GM18498 (cell line): ENCODE measurements at regions not wholly inside any gene's neighbourhood (a gene's known extent, or its start where the extent isn't known, plus 50 kb on each side); places are given as distances from the start of the nearest gene placed in this dataset.
"Not testable (repeated sequence)": the region's sequence is repeated elsewhere in the genome, so short reads cannot be mapped to it uniquely, and the experiment has no call there.

ENCODE experiments used
- ATAC-seq: cut with Tn5 transposase; IDR thresholded peaks from one replicate; pipeline ENCODE4 v1.9.1; 2021; ENCODE audit warnings: mild to moderate bottlenecking, moderate library complexity; ENCODE audit not compliant: unreplicated experiment

- ATAC-seq: not testable (repeated sequence)
Observed at GRCh38 chr4:137405833-137406232, 126.5 kb downstream of the PCDH18 start.

- no peak for ATAC-seq
Observed at GRCh38 chr4:137394018-137394417, 138.3 kb downstream of the PCDH18 start.

- ATAC-seq: no peak
Observed at GRCh38 chr4:137393044-137393443, 139.2 kb downstream of the PCDH18 start.

GRCh38 chr4:137390707-137391106 is 141.6 kb downstream of the PCDH18 start:
- no peak for ATAC-seq

GRCh38 chr4:137389911-137390520 is 142.3 kb downstream of the PCDH18 start:
- ATAC-seq: no peak

GRCh38 chr4:137387924-137388323 is 144.4 kb downstream of the PCDH18 start:
- ATAC-seq: no peak

- no peak for ATAC-seq
Observed at GRCh38 chr4:137384476-137384875, 147.8 kb downstream of the PCDH18 start.

- ATAC-seq: no peak
Observed at GRCh38 chr4:137378821-137379220, 153.5 kb downstream of the PCDH18 start.

GRCh38 chr4:137378393-137378792 is 153.9 kb downstream of the PCDH18 start:
- ATAC-seq: no peak

GRCh38 chr4:137376312-137376711 is 156.0 kb downstream of the PCDH18 start:
- ATAC-seq: no peak

- ATAC-seq: no peak
Observed at GRCh38 chr4:137375111-137375850, 157.0 kb downstream of the PCDH18 start.

- ATAC-seq: no peak
Observed at GRCh38 chr4:137370679-137371078, 161.6 kb downstream of the PCDH18 start.

- ATAC-seq: no peak
Observed at GRCh38 chr4:137370206-137370633, 162.1 kb downstream of the PCDH18 start.

GRCh38 chr4:137367620-137368019 is 164.7 kb downstream of the PCDH18 start:
- no peak for ATAC-seq

- ATAC-seq: no peak
Observed at GRCh38 chr4:137363496-137363895, 168.8 kb downstream of the PCDH18 start.

GRCh38 chr4:137361756-137362470 is 170.4 kb downstream of the PCDH18 start:
- ATAC-seq: no peak

- ATAC-seq: no peak
Observed at GRCh38 chr4:137360761-137361160, 171.5 kb downstream of the PCDH18 start.

- ATAC-seq: no peak
Observed at GRCh38 chr4:137359691-137360315, 172.5 kb downstream of the PCDH18 start.

GRCh38 chr4:137354562-137354961 is 177.7 kb downstream of the PCDH18 start:
- ATAC-seq: not testable (repeated sequence)

- ATAC-seq: no peak
Observed at GRCh38 chr4:137347371-137347770, 184.9 kb downstream of the PCDH18 start.

- ATAC-seq: no peak
Observed at GRCh38 chr4:137345597-137345996, 186.7 kb downstream of the PCDH18 start.
